Breast epithelium (tissue), 3 donors: ENCODE measurements at regions not wholly inside any gene's neighbourhood (a gene's known extent, or its start where the extent isn't known, plus 50 kb on each side); places are given as distances from the start of the nearest gene placed in this dataset.

Source experiments
- POLR2A ChIP-seq: fragments of 450-650 bp; IDR thresholded peaks from one replicate; pipeline ENCODE4 v1.6.1; 2016; ENCODE audit warnings: antibody characterized with exemption, mild to moderate bottlenecking, moderate library complexity
- TF ChIP-seq, protein P1 (sequence below), 3 donors: fragments of 450-650 bp; IDR thresholded peaks; one replicate each; pipeline ENCODE4 v1.5.1; 2016 to 2017; ENCODE audit warnings: antibody characterized with exemption in 3 of 3, mild to moderate bottlenecking in 3 of 3, moderate library complexity in 3 of 3

DNA sequence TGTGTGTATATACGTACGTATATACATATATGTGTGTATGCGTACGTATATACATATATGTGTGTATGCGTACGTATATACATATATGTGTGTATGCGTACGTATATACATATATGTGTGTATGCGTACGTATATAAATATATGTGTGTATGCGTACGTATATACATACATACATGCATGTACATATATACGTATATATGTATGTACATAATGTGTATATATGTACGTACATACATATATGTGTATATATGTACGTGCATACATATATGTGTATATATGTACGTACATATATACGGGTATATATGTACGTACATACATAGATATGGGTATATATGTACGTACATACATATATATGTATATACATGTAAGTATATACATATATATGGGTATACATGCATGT is 332.1 kb downstream of the CRPPA start:
- TF ChIP-seq, protein P1, sequence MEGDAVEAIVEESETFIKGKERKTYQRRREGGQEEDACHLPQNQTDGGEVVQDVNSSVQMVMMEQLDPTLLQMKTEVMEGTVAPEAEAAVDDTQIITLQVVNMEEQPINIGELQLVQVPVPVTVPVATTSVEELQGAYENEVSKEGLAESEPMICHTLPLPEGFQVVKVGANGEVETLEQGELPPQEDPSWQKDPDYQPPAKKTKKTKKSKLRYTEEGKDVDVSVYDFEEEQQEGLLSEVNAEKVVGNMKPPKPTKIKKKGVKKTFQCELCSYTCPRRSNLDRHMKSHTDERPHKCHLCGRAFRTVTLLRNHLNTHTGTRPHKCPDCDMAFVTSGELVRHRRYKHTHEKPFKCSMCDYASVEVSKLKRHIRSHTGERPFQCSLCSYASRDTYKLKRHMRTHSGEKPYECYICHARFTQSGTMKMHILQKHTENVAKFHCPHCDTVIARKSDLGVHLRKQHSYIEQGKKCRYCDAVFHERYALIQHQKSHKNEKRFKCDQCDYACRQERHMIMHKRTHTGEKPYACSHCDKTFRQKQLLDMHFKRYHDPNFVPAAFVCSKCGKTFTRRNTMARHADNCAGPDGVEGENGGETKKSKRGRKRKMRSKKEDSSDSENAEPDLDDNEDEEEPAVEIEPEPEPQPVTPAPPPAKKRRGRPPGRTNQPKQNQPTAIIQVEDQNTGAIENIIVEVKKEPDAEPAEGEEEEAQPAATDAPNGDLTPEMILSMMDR (IDR thresholded peaks at IDR 0.05), result no peak
- no peak for TF ChIP-seq POLR2A
